IMR-90 (cell line): ENCODE measurements at regions not wholly inside any gene's neighbourhood (a gene's known extent, or its start where the extent isn't known, plus 50 kb on each side); places are given as distances from the start of the nearest gene placed in this dataset. TPM values are rescaled to one million over a fixed set of nuclear protein-coding genes. Genes with fewer than 3 reads are reported as not detected.

Experiments used
- microRNA-seq, 2 experiments: library from miRNA; stranded (forward) in 1 of 2; unstranded in 1 of 2; fragments of 10-50 nt in 1 of 2; fragments of <30 nt in 1 of 2; gene quantifications in 1 of 2; microRNA quantifications in 1 of 2; one replicate each; pipeline versions ENCODE3 to v1.1.0; 2013 to 2020; ENCODE audit not compliant: insufficient read depth in 1 of 2, insufficient read length in 1 of 2, unreplicated experiment in 1 of 2
- small RNA-seq, 5 experiments: library from RNA; depleted of rRNA; stranded (forward); fragments of <200 nt; gene quantifications; one replicate each; pipeline ENCODE3, GENCODE V24; 2012

Small RNAs in the stretch of these regions (microRNA-seq; reads per million reads assigned to microRNA genes)
- gene RNU6-635P (ENCODE audit: insufficient read depth, insufficient read length), result not detected

Small RNAs in the stretch of these regions (small RNA-seq; reads per million reads assigned to genes)
- gene RNU6-635P, result 0 reads per million in 5 experiments
